Caco-2 (cell line): ENCODE measurements at regions not wholly inside any gene's neighbourhood (a gene's known extent, or its start where the extent isn't known, plus 50 kb on each side); places are given as distances from the start of the nearest gene placed in this dataset.

Experiments used
- BruUV-seq: library from RNA; stranded (reverse); fragments of 400-500 nt; replicated peaks from 2 replicates; lab custom pipeline; 2021; lab: Mats Ljungman, UMichigan
- CTCF ChIA-PET: fragments of 300-600 bp; sonication (Branson Sonifier 250); formaldehyde crosslinking; loops from one replicate; lab custom pipeline; 2022; ENCODE audit warnings: antibody characterized with exemption; lab: Charles Lee
- POLR2A ChIA-PET: fragments of 300-600 bp; sonication (Branson Sonifier 250); formaldehyde crosslinking; loops from one replicate; lab custom pipeline; 2022; ENCODE audit warnings: antibody characterized with exemption; lab: Charles Lee
- DNase-seq, 2 experiments: peaks; one replicate each; pipeline versions ENCODE4 v3.0.0 to v3.0.0-alpha.2; 2020 to 2022
- H3K27me3 ChIP-seq: replicated peaks from 2 replicates; pipeline ENCODE4 v1.6.0; 2011; ENCODE audit warnings: low read length; ENCODE audit not compliant: control insufficient read depth, insufficient read depth
- H3K36me3 ChIP-seq: 2 replicates; pipeline ENCODE4 v1.5.1; 2011; ENCODE audit warnings: low read length; ENCODE audit not compliant: control insufficient read depth, insufficient read depth
- H3K4me1 ChIP-seq: fragments of 250-450 bp; sonication (Bioruptor Pico); 2 replicates; pipeline ENCODE4 v1.5.1; 2020; ENCODE audit warnings: mild to moderate bottlenecking
- H3K4me3 ChIP-seq: 2 replicates; pipeline ENCODE4 v1.5.1; 2011; ENCODE audit warnings: low read depth, mild to moderate bottlenecking, control low read depth, low read length
- H3K9me3 ChIP-seq: fragments of 250-450 bp; sonication (Bioruptor Pico); 2 replicates; pipeline ENCODE4 v1.5.1; 2020; ENCODE audit warnings: mild to moderate bottlenecking, moderate library complexity
- H3K27ac Mint-ChIP-seq: one replicate; pipeline ENCODE4 v1.8.0; 2022; ENCODE audit warnings: mixed read lengths; ENCODE audit not compliant: unreplicated experiment
- H3K27me3 Mint-ChIP-seq: one replicate; pipeline ENCODE4 v1.8.0; 2022; ENCODE audit warnings: mixed read lengths; ENCODE audit not compliant: insufficient read depth, unreplicated experiment
- H3K36me3 Mint-ChIP-seq: one replicate; pipeline ENCODE4 v1.8.0; 2022; ENCODE audit warnings: mild to moderate bottlenecking, mixed read lengths; ENCODE audit not compliant: insufficient read depth, unreplicated experiment
- H3K4me1 Mint-ChIP-seq: one replicate; pipeline ENCODE4 v1.8.0; 2022; ENCODE audit warnings: low read depth, mixed read lengths; ENCODE audit not compliant: unreplicated experiment
- H3K4me3 Mint-ChIP-seq: one replicate; pipeline ENCODE4 v1.8.0; 2022; ENCODE audit warnings: mild to moderate bottlenecking, moderate library complexity, mixed read lengths; ENCODE audit not compliant: unreplicated experiment
- H3K9me3 Mint-ChIP-seq: one replicate; pipeline ENCODE4 v1.8.0; 2022; ENCODE audit warnings: mixed read lengths; ENCODE audit not compliant: unreplicated experiment
- CTCF ChIP-seq, 2 experiments: fragments of 200-600 bp in 1 of 2; IDR thresholded peaks; 1 replicate in 1 of 2; 2 replicates in 1 of 2; pipeline versions ENCODE4 v1.5.1 to v1.8.0; 2011 to 2022; ENCODE audit warnings: antibody characterized with exemption in 1 of 2, control low read depth in 1 of 2, inconsistent platforms in 1 of 2, low read depth in 1 of 2, low read length in 1 of 2, mild to moderate bottlenecking in 1 of 2, moderate library complexity in 1 of 2; ENCODE audit not compliant: insufficient read depth in 1 of 2, severe bottlenecking in 1 of 2, unreplicated experiment in 1 of 2
- intact Hi-C: fragments of 100-400 bp; cut with micrococcal nuclease; formaldehyde crosslinking; loops from one replicate; pipeline ENCODE4 v1.10.0; 2022; ENCODE audit not compliant: unreplicated experiment

GRCh38 chr10:133017203-133017601 lies 70.5 kb upstream of the ADGRA1 start:
- H3K36me3 ChIP-seq, result no peaks in the 10 kb centered on the region
- H3K4me1 ChIP-seq, result peaks cover 13% of the 10 kb centered on the region; the same call in 1 of the 2 replicates
- no peak for TF ChIP-seq CTCF (IDR thresholded peaks at IDR 0.05; ENCODE audit: insufficient read depth in 1 of 2, low read depth in 1 of 2, low read length in 1 of 2, severe bottlenecking in 1 of 2, unreplicated experiment in 1 of 2)
- H3K27ac Mint-ChIP-seq, result no peak overlapping the region
- H3K4me3 Mint-ChIP-seq, result no peak overlapping the region
- no TSS peak for BruUV-seq
- H3K36me3 Mint-ChIP-seq, result no peaks in the 10 kb centered on the region
- DNase-seq, result no peak
- H3K27me3 ChIP-seq, result no peaks in the 10 kb centered on the region
- no peaks in the 10 kb centered on the region for H3K9me3 Mint-ChIP-seq
- ChIA-PET CTCF (no interaction called here), POLR2A (no interaction called here)
- H3K4me1 Mint-ChIP-seq, result peaks cover 7% of the 10 kb centered on the region
- intact Hi-C loops, result no loop called here
- H3K27me3 Mint-ChIP-seq, result no peaks in the 10 kb centered on the region
- H3K4me3 ChIP-seq, result no peak overlapping the region
- H3K9me3 ChIP-seq, result no peaks in the 10 kb centered on the region

GRCh38 chr10:133016493-133017202 lies 71.1 kb upstream of the ADGRA1 start:
- no peak for TF ChIP-seq CTCF (IDR thresholded peaks at IDR 0.05; ENCODE audit: insufficient read depth in 1 of 2, low read depth in 1 of 2, low read length in 1 of 2, severe bottlenecking in 1 of 2, unreplicated experiment in 1 of 2)
- H3K36me3 Mint-ChIP-seq, result no peaks in the 10 kb centered on the region
- no peaks in the 10 kb centered on the region for H3K9me3 Mint-ChIP-seq
- H3K4me1 Mint-ChIP-seq, result peaks cover 7% of the 10 kb centered on the region
- Histone ChIP-seq H3K36me3 (no peaks in the 10 kb centered on the region), H3K9me3 (0 out of 2 replicates have a peak, but pooled peaks cover 2% of the 10 kb centered on the region), H3K4me1 (peaks cover 13% of the 10 kb centered on the region; the same call in 1 of the 2 replicates), H3K4me3 (no peak overlapping the region), H3K27me3 (no peaks in the 10 kb centered on the region)
- intact Hi-C loops, result no loop called here
- no peaks in the 10 kb centered on the region for H3K27me3 Mint-ChIP-seq
- POLR2A ChIA-PET, result interaction anchor here (0.6 kb wide), 1 partner anchor 331 kb away, joined by 6 read pairs; no protein-coding TSS in a partner anchor
- no peak overlapping the region for H3K4me3 Mint-ChIP-seq
- no peak for DNase-seq
- BruUV-seq, result no TSS peak
- H3K27ac Mint-ChIP-seq, result no peak overlapping the region
- CTCF ChIA-PET, result interaction anchor here (0.6 kb wide), 1 partner anchor 64 kb away, joined by 3 read pairs; no protein-coding TSS in a partner anchor

GRCh38 chr10:133015816-133016462 lies 71.8 kb upstream of the ADGRA1 start:
- DNase-seq, result no peak
- Mint-ChIP-seq H3K36me3 (no peaks in the 10 kb centered on the region), H3K9me3 (no peaks in the 10 kb centered on the region), H3K27ac (no peak overlapping the region), H3K4me3 (no peak overlapping the region), H3K4me1 (peaks cover 7% of the 10 kb centered on the region), H3K27me3 (no peaks in the 10 kb centered on the region)
- H3K4me3 ChIP-seq, result no peak overlapping the region
- no peak for TF ChIP-seq CTCF (IDR thresholded peaks at IDR 0.05; ENCODE audit: insufficient read depth in 1 of 2, low read depth in 1 of 2, low read length in 1 of 2, severe bottlenecking in 1 of 2, unreplicated experiment in 1 of 2)
- H3K36me3 ChIP-seq, result no peaks in the 10 kb centered on the region
- ChIA-PET POLR2A (no interaction called here), CTCF (interaction anchor here (0.6 kb wide), 1 partner anchor 64 kb away, joined by 3 read pairs; no protein-coding TSS in a partner anchor)
- no TSS peak for BruUV-seq
- H3K9me3 ChIP-seq, result 0 out of 2 replicates have a peak, but pooled peaks cover 2% of the 10 kb centered on the region
- H3K4me1 ChIP-seq, result peaks cover 13% of the 10 kb centered on the region; the same call in 1 of the 2 replicates
- intact Hi-C loops, result no loop called here
- no peaks in the 10 kb centered on the region for H3K27me3 ChIP-seq
